ENCODE measurements at regions not wholly inside any gene's neighbourhood (a gene's known extent, or its start where the extent isn't known, plus 50 kb on each side); places are given as distances from the start of the nearest gene placed in this dataset.
"Not testable (repeated sequence)": the region's sequence is repeated elsewhere in the genome, so short reads cannot be mapped to it uniquely, and the experiment has no call there.

GRCh38 chr4:138614398-138615142 is 372.4 kb upstream of the SLC7A11 start:
- DNase-seq (ENCODE audit: low read depth) = no peak

DNA sequence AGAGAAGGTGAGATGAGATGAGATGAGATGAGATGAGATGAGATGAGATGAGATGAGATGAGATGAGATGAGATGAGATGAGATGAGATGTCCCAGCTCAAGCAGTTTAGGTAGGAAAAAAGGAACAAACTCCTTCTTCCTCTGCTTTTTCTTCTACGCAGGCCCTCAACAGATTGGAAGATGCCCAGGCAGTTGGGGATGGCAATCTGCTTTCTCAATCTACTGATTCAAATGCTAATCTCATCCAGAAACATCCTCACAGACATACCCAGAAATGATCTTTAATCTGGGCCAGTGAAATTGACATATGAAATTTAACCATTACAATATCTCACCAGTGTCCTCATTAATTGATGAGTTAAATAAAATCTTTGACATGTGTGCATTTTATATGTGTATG is 370.3 kb upstream of the SLC7A11 start:
- DNase-seq (ENCODE audit: low read depth) = no peak

DNA sequence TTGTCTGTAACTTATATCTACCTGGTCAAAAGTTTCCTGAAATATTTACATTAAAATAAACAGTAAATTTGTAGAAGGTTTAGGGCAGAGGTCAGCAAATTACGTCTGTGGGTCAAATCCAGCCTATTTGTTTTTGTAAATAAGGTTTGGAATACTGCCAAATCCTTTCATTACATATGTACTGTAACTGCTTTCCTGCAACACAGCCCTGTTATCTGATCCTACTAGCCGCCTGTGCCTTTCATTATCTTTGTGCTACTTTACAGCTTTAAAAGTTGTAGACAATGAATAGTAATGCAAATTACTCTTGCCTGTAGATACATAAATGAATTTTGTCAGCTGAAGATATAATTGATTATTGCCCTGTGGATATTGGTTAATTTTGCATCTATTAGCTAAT is 369.6 kb upstream of the SLC7A11 start:
- no peak for DNase-seq (ENCODE audit: low read depth)

DNA sequence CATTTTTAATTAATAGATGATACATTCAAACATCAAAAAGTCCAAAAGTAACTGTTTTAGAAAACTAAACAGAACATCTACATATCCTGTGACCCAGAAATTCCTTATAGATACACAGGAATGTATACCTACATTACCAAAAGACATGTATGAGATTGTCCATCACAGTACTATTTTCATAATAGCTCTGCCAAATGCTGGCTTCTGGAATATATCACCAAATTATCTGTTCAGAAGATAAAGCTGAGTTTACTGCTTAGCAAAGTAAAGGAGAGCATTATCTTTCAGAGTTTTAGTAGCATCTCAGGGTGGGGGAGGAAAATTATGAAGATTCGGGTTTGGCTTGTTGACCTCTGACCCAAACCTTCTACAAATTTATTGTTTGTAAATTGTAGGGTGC is 368.9 kb upstream of the SLC7A11 start:
- DNase-seq (ENCODE audit: low read depth) = no peak

DNA sequence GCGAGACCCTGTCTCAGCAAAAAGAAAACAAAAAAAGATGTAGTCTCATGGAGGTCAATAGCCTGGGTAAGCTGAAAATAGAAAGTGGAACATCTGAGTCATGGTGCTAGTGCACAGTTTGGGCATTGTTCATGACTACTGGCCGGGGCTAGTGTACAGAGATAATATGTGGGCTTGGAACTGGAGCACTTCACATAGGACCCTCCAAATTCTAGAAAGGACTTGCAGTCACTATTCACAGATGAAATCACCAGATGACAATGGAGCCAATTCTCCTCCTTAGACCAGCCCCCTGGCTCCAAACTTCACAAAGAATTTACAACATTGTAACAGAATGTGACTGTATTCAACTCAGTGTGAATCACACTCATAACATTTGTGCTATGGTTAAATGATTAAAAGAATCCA is 367.8 kb upstream of the SLC7A11 start:
- DNase-seq (ENCODE audit: low read depth) = no peak

- no peak for DNase-seq (ENCODE audit: low read depth)
Observed at GRCh38 chr4:138604556-138604955, 362.4 kb upstream of the SLC7A11 start.

- no peak for DNase-seq (ENCODE audit: low read depth)
Observed at GRCh38 chr4:138602664-138603063, 360.5 kb upstream of the SLC7A11 start.

DNA sequence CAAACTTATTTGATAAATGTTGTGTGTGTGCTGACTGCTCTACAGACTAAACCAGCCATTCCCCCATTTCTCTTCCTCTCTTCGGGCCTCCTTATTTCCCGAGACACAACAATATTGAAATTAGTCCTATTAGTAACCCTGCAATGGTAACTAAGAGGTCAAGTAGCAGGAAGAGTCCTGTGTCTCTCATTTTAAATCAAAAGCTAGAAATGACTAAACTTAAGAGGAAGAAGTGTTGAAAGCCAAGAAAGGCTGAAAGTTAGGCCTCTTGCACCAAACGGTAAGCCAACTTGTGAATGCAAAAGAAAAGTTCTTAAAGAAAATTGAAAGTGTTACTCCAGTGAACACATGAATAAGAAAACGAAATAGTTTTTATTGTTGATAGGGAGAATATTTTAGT is 357.8 kb upstream of the SLC7A11 start:
- no peak for DNase-seq (ENCODE audit: low read depth)

GRCh38 chr4:138598226-138598625 is 356.1 kb upstream of the SLC7A11 start:
- no peak for DNase-seq (ENCODE audit: low read depth)

DNA sequence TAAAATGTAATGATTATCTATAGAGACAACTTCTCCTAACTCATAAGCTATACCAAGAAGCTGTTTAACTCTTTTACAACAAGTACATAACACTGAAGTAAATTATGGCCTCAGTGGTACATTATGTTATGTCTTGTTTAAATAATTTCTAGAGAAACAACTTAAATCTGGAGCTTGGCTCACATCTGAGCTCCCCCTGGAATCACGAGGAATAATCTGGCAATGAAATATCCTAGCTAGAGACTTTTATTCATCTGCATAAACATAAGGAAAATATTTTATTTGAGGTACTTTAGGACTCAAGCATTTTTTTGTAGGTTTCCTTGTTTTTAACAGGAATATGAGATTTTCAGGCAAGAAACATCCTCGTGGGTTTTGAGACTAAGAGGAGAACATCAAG is 354.7 kb upstream of the SLC7A11 start:
- no peak for DNase-seq (ENCODE audit: low read depth)

- DNase-seq (ENCODE audit: low read depth) = no peak
Observed at GRCh38 chr4:138595731-138596460, 353.7 kb upstream of the SLC7A11 start.

DNA sequence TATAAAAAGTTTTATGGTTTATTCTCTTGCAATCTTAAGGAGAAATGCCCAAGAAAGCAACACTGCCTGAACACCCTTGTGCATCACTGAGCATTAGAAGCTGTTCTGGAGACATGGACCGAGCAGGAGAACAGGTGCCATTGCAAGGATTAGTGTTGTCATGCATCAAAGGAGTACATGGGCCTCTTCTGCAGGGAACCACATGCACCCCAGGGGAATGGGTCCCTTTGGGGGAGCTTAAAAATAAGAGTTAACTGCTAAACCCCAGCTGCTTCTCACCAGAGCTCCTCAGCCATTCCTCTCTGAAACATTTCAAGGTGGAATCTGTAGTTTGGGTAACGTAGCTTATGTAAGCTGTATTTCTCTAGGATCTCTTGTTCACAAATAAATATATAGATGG is 353.0 kb upstream of the SLC7A11 start:
- no peak for DNase-seq (ENCODE audit: low read depth)

- DNase-seq (ENCODE audit: low read depth) = no peak
Observed at GRCh38 chr4:138592796-138593195, 350.6 kb upstream of the SLC7A11 start.

DNA sequence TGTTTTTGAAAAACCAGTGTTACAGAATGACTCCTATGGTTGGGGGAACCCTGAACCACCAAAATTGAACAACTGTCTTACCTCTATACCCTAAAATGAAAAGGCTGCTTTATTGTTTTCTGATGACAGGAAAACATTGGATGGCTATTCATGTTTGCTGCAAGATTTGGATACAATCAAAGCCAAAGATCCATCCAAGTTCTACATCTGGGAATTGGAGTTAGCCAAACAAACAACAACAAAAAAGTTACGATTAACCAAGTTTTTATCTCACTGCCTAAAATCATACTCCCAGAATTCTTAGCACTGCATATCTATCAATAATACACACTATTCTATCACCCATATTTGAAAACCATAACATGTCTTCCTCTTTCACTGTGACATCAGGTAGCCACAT is 349.7 kb upstream of the SLC7A11 start:
- DNase-seq (ENCODE audit: low read depth) = no peak

GRCh38 chr4:138588501-138588900 is 346.4 kb upstream of the SLC7A11 start:
- no peak for DNase-seq (ENCODE audit: low read depth)

- DNase-seq (ENCODE audit: low read depth) = no peak
Observed at GRCh38 chr4:138579146-138579545, 337.0 kb upstream of the SLC7A11 start.

GRCh38 chr4:138577826-138578225 is 335.7 kb upstream of the SLC7A11 start:
- not testable (repeated sequence) for DNase-seq (ENCODE audit: low read depth)

DNA sequence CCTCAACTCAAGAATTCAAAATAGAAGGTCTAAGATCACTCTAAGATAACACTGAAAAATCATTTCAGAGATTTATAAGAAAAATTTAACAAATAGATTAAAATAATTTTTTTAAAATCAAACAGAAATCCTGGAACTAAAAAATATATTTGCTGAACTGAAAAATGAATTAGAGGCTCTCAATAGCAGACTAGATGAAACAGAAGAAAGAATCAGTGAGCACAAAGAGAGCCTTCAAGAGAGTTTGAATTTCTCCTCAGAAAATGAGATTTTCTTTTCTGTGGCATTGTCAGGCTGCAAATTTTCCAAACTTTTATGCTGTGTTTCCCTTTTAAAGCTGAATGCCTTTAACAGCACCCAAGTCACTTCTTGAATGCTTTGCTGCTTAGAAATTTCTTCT is 335.0 kb upstream of the SLC7A11 start:
- no peak for DNase-seq (ENCODE audit: low read depth)

- DNase-seq (ENCODE audit: low read depth) = no peak
Observed at GRCh38 chr4:138576684-138577083, 334.5 kb upstream of the SLC7A11 start.

DNA sequence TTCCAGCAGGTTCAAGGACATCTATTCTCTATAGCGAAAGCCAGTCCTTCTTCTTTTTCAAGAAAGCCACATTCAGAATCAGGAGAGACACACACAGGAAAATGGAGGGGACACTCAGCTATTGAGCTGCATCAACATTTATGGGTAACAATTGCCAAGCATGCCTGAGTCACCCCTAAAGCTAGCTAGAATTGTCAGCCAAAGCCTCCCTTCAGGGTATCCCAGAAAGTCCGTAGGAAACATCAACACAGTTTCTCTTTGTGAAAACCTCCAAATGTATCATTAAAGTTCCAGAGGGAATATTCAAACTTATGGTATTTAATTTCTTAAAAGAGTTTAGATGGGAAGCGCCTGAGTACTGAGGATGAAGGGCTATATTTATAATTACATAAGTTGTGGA is 331.1 kb upstream of the SLC7A11 start:
- no peak for DNase-seq (ENCODE audit: low read depth)

- DNase-seq (ENCODE audit: low read depth) = no peak
Observed at GRCh38 chr4:138572007-138572406, 329.9 kb upstream of the SLC7A11 start.

- DNase-seq (ENCODE audit: low read depth) = no peak
Observed at GRCh38 chr4:138567696-138568095, 325.5 kb upstream of the SLC7A11 start.

- no peak for DNase-seq (ENCODE audit: low read depth)
Observed at GRCh38 chr4:138565576-138565975, 323.4 kb upstream of the SLC7A11 start.

DNA sequence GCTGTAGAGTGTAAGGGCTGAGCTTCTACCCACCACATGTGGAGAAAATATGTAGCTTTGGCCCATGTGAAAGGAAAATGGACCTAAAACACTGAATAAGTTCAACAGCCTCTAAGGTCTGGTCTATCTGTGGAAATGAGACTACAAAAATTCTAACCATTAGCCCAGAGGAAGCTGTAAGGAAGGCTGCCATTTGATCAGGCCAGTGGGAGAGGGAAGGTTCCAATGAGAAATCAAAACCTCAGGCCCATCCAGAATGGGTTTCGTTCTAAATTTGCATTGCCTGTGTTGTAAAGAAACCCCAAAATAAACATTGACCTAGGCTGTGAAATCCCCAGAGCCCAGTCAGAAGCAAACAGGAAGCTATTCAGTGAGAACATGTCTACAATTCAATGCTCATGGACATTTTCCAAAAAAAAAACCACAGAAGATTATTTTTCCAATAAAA is 320.4 kb upstream of the SLC7A11 start:
- DNase-seq (ENCODE audit: low read depth) = no peak
